CMK (cell line): ENCODE measurements at regions not wholly inside any gene's neighbourhood (a gene's known extent, or its start where the extent isn't known, plus 50 kb on each side); places are given as distances from the start of the nearest gene placed in this dataset.
A peak's percentile ranks its signal among the peaks of the same experiment; 100 is the strongest.
"Not testable (repeated sequence)": the region's sequence is repeated elsewhere in the genome, so short reads cannot be mapped to it uniquely, and the experiment has no call there.

Experiments used
- DNase-seq: peaks from one replicate; pipeline ENCODE4 v3.0.0-alpha.2; 2010; ENCODE audit warnings: low read depth

DNA sequence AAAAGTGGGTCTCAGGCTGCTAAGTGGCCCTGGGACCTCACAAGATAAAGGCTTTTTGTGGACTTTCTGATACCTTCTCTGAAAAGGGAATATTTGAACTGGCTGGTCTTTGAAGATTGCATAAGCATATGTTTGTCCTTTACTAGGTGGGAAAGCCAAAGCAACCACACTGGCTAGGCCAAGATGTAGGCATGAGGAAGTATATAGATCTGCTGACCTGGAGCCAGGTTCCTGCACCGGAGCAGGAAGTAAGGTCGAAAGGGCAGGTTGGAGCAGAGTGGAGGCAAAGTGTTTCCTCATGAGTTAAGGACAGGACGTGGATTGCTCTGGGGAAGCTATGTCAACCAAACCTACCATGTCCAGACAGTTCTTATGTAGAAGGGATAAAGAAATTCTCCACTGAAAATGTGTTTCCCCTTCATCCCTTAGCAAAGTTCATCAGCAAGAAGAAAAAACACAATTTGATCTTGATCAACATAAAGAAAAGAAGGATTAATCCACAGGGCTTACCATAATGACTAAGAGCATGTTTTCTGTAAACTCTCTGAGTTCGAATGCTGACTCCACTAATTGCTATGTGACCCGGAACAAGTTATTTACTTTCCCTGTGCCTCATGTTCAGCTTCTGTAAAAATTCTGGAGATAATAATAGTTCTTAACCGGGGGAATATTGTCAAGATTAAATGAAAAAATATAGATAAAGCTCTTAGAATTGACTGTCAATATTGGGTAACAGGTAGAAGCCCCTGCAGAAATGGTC, 156.1 kb upstream of the SRD5A2 start:
- DNase-seq, result no peak

DNA sequence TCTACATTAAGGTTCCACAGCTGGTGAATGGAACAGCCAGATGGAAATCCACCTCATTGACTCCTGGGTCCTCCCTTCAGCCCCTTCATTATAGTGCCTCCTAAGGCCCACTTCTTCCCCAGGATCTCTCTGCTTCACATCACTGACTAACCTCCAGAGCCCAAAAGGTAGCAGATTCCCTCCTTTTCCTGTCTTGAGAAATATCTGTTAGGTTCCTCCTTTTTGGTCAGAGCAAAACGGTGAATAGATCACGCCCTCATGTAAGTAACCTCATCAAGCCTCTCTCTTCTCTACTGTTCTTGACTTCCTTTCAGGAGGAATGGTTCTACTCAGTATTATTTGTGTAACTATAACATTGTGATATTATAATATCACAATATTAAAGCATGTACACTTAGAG, 155.0 kb upstream of the SRD5A2 start:
- no peak for DNase-seq

GRCh38 chr2:31729442-31730092, 148.8 kb upstream of the SRD5A2 start:
- no peak for DNase-seq

DNA sequence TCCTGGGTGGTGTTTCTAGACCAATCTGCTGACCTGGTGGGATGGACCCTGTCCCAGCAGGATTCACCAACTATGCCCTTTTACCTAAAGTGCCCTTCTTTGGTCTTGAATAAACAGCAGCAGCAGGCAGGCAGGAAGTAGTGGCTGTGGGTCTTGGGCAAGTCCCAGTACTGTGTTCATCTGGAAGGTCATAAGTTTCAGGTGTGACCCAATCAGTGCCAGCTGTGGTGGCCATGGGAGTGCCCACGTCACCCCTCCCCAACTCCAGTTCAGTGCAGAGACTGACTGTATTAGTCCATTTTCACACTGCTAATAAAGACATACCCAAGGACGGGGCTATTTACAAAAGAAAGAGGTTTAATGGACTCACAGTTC, 148.3 kb upstream of the SRD5A2 start:
- no peak for DNase-seq

DNA sequence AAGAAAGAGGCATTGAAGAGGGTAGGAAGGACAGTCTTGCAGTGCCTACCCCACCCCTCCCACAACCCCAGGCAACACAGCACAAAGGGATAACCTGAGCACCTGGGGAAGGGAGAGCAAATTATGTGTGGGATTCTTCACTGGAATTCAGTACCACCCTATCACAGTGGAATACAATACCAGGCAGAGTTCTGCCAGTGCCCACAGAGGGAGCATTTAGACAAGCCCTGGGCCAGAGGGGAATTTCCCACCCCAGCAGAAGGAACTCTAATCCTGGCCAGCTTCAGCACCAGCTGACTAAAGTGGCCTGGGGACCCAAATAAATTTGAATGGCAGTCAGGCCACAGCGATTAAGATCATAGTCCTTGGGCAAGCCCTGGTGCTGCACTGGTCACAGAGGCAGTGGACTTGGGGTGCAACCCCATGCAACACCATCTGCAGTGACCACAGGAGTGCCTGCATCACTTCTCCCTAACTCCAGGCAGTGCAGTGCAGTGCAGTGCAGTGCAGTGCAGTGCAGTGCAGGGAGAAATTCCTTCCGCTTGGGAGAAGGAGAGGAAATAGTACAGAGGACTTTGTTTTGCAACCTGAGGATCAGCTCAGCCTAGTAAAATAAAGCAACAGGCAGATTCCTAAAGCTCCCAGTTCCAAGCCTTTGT, 147.8 kb upstream of the SRD5A2 start:
- no peak for DNase-seq

GRCh38 chr2:31726457-31726856, 145.7 kb upstream of the SRD5A2 start:
- DNase-seq, result no peak

GRCh38 chr2:31725444-31725843, 144.7 kb upstream of the SRD5A2 start:
- no peak for DNase-seq

GRCh38 chr2:31711737-31712136, 131.0 kb upstream of the SRD5A2 start:
- DNase-seq, result no peak

DNA sequence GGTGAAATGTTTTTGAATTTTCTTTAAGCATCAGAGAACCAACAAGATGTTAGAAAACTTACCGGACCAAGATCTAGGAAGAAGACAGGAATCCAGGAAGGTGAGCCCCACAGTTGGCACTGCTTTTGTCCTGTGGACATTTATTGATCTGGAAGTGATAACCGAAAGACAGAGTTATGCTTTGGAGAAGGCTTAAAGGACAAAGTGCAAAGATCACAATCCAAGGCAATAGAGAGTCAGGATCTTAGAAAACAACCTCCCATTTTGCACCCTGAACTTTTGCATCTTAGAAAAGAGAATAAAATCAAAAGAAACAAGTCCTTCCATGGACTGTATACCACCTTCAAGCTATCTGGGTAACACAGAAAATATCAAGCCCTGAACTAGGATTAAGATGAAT, 129.4 kb upstream of the SRD5A2 start:
- DNase-seq, result no peak

GRCh38 chr2:31707992-31708391, 127.3 kb upstream of the SRD5A2 start:
- no peak for DNase-seq

DNA sequence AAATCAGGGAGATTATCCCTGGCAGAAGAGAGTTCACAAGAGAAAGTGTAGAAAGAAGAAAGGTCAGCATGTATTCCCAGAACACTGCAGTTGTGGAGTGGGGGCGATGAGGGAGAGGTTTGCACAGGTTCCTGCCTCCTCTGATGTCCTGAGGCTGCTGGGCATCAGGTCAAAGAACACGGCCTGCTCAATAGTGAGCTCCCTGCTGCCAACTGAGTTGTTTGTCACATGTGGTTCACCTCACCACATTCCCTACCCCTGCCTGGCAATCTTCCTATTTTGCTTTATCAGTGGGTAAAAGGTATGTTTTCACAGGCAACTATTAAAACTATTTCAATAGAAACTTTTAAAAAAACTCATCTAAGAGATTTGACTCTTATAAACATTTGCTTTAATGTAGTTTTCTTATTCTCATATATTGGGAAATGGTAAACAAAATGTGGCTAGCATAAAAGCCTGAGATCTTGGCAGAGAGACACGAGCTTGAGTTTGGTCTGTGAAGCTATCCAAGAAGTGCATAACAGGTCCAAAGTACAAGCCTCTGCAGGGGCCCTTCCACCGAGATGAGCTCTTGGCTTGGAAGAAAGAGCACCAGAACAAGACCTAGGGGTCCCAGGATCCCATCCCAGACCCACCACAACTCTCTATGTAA, 123.9 kb upstream of the SRD5A2 start:
- DNase-seq, result no peak

DNA sequence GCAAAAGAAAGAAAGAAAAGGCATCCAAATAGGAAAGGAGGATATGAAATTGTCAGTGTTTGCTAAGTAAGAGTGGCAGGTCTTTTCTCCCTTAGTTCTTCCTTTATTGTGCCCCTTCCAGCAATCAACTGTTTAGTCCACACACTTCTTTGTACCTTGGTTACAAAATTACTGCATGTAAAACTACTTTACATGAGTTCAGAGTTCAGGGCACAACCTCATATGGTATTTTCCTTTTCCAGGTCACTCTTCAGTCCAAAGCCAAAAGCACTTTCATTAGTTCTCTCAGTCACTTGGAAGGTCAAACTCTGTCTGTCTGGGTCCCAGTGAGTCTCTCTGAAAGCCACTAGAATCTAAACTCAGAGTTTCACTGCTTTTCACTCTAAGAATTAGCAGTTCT, 122.5 kb upstream of the SRD5A2 start:
- no peak for DNase-seq

DNA sequence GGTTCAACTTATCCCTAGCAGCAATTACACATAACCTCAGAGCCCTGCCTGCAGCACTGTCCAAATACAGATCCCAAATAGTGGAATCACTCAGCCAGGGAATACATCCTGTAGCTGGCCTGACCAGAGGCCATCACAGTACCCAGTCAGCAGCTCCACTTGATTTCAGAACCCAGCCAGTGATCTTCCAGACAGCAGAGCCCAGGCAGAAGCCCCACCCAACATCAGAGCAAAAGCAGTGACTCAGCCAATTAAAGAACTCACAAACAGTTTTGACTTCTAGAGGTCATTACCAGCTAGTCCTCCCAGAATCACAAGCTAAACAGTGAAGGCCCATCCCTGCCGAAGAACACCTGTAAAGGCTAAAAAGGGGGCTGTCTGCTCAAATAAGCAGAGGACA, 118.0 kb upstream of the SRD5A2 start:
- DNase-seq, result no peak

- no peak for DNase-seq
Observed at GRCh38 chr2:31696068-31696467, 115.3 kb upstream of the SRD5A2 start.

- DNase-seq, result no peak
Observed at GRCh38 chr2:31694444-31694843, 113.7 kb upstream of the SRD5A2 start.

- no peak for DNase-seq
Observed at GRCh38 chr2:31693882-31694281, 113.1 kb upstream of the SRD5A2 start.

DNA sequence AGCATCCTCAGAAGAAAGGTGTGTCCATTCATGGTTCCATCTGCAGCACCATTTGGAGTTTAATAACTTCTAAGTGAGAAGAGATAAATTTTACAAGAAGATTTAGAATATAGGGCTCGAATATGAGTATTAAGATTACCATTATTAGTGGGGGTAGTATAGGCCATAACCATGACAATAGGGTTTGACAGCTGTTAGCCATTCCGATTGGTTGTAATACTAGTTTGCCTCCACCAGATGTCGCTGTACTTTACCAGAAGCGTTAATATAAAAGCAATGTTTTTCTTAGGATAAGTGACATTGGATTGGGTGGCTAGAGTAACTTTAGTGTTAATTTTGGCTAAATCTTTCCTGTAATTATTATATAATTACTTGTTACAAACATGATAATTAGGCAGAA, 107.5 kb upstream of the SRD5A2 start:
- peak; percentile 27 for DNase-seq

GRCh38 chr2:31683506-31683905, 102.8 kb upstream of the SRD5A2 start:
- DNase-seq, result not testable (repeated sequence)

DNA sequence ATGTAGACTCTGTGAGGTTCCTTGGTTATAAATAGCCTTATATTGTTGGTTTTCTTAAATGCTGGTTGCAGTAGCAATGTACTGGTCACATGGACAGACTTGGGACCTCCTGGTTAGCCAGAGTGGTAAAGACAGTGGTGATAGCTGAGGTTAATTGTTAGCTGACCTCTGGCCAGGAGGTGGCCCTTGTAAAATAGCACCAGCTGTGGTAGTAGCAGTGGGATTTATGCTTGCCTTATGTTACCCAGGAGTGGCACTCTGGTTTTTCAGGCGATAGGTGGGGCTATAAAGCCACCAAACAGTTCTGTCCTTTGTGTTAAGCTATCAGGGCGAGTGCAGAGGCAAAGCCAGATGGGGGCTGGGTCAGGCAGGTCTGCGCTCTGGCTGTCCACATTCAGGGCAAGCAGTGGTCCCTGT, 94.8 kb upstream of the SRD5A2 start:
- DNase-seq, result no peak

DNA sequence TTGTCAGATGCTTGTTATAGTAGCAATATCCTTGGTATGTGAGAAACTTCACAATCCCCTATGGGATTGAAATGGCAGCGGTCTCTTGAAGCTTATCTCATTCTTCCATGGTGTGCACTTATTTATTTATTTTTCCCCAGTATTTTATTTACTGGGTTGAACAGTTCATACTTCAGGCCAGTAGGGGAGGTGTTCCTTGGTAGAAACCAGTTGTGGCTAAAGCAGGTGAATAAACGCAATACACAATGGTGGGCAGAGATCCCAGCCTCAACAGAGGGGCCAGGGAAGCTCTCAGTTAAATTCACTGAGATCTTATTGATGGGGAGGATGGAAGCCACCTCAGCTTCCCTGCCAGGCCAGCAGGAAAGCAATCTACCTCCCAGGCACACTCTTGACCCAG, 93.7 kb upstream of the SRD5A2 start:
- no peak for DNase-seq

DNA sequence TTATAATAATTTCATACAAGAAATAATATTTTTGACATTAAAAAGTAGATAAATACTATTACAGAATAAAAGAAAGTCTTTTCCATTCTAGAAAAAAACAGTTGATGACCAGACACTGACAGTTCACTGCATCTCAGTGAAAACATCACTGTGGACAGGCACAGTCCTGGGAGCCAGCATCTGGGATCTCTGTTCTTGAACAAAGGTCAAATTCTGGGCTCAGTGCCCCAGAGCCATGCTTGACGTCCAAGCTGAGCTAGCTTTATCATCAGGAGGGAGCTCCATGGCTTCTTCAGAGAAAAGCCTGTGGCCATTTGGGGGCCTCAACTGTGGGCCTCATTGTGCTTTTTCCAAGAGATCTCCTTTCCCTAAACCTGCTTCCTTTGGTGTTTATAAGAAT, 86.1 kb upstream of the SRD5A2 start:
- no peak for DNase-seq

DNA sequence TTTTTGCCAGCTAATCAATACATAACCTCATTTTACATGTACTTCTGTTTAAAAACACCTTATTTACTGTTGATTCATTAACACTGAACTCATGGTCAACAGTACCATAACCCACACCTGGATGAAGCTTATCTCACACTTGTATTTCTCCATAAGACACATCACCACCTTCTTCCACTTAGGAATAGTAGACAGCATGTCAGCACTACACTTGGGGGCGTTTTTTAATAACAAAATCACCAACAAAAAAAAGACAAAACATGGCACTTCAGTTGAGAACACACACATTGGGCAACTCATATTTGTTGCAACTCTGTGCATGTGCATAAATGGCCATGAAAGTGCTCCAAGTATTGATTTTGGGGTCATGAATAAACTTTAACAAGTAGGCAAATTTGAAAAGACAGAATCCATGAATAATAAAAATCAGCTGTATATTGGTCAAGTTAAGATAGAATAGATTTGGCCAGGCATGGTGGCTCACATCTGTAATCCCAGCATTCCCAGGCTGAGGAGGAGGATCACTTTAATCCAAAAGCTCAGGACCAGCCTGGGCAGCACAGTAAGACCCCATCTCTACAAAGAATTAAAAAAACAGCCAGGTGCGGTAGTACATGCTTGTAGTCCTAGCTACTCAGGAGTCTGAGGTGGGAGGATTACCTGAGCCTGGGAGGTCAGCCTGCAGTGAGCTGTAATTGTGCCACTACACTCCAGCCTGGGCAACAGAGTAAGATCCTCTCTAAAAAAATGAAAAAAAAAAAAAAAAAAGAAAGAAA, 84.4 kb upstream of the SRD5A2 start:
- DNase-seq, result no peak
